ENCODE measurements at regions not wholly inside any gene's neighbourhood (a gene's known extent, or its start where the extent isn't known, plus 50 kb on each side); places are given as distances from the start of the nearest gene placed in this dataset.

DNA sequence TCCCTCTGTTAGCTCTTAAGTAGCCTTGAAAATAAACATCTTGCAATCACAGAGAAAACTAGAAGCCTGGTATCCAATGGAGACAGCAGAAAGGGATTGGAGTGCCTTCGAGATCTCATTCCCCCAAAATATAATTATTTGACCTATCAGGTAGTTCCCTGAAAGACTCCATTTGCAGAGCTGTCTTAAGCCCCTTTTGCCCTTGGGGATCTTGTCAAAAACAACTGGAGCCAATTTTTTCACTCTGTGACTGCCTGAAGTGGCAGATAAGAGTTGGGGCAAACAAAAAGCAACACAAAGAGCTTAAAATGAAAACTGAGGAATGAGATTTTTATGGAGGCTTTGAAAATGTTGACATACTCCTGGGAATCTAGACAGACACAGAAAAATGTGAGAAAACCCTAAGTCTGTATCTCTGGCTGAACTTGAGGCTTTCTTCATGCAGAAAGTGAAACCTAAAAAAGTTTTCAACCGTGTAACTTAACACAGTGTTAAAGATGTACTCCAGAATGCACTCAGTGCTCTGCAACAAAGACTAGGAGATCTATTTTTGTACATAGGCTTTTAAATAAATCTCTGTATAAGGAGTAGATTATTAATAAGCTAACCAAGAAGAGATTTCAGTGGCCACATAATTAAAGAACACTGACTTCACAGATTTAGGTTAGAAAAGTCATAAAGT is 971.1 kb upstream of the MAN1A1 start (continued):
- TF ChIP-seq, protein P1, sequence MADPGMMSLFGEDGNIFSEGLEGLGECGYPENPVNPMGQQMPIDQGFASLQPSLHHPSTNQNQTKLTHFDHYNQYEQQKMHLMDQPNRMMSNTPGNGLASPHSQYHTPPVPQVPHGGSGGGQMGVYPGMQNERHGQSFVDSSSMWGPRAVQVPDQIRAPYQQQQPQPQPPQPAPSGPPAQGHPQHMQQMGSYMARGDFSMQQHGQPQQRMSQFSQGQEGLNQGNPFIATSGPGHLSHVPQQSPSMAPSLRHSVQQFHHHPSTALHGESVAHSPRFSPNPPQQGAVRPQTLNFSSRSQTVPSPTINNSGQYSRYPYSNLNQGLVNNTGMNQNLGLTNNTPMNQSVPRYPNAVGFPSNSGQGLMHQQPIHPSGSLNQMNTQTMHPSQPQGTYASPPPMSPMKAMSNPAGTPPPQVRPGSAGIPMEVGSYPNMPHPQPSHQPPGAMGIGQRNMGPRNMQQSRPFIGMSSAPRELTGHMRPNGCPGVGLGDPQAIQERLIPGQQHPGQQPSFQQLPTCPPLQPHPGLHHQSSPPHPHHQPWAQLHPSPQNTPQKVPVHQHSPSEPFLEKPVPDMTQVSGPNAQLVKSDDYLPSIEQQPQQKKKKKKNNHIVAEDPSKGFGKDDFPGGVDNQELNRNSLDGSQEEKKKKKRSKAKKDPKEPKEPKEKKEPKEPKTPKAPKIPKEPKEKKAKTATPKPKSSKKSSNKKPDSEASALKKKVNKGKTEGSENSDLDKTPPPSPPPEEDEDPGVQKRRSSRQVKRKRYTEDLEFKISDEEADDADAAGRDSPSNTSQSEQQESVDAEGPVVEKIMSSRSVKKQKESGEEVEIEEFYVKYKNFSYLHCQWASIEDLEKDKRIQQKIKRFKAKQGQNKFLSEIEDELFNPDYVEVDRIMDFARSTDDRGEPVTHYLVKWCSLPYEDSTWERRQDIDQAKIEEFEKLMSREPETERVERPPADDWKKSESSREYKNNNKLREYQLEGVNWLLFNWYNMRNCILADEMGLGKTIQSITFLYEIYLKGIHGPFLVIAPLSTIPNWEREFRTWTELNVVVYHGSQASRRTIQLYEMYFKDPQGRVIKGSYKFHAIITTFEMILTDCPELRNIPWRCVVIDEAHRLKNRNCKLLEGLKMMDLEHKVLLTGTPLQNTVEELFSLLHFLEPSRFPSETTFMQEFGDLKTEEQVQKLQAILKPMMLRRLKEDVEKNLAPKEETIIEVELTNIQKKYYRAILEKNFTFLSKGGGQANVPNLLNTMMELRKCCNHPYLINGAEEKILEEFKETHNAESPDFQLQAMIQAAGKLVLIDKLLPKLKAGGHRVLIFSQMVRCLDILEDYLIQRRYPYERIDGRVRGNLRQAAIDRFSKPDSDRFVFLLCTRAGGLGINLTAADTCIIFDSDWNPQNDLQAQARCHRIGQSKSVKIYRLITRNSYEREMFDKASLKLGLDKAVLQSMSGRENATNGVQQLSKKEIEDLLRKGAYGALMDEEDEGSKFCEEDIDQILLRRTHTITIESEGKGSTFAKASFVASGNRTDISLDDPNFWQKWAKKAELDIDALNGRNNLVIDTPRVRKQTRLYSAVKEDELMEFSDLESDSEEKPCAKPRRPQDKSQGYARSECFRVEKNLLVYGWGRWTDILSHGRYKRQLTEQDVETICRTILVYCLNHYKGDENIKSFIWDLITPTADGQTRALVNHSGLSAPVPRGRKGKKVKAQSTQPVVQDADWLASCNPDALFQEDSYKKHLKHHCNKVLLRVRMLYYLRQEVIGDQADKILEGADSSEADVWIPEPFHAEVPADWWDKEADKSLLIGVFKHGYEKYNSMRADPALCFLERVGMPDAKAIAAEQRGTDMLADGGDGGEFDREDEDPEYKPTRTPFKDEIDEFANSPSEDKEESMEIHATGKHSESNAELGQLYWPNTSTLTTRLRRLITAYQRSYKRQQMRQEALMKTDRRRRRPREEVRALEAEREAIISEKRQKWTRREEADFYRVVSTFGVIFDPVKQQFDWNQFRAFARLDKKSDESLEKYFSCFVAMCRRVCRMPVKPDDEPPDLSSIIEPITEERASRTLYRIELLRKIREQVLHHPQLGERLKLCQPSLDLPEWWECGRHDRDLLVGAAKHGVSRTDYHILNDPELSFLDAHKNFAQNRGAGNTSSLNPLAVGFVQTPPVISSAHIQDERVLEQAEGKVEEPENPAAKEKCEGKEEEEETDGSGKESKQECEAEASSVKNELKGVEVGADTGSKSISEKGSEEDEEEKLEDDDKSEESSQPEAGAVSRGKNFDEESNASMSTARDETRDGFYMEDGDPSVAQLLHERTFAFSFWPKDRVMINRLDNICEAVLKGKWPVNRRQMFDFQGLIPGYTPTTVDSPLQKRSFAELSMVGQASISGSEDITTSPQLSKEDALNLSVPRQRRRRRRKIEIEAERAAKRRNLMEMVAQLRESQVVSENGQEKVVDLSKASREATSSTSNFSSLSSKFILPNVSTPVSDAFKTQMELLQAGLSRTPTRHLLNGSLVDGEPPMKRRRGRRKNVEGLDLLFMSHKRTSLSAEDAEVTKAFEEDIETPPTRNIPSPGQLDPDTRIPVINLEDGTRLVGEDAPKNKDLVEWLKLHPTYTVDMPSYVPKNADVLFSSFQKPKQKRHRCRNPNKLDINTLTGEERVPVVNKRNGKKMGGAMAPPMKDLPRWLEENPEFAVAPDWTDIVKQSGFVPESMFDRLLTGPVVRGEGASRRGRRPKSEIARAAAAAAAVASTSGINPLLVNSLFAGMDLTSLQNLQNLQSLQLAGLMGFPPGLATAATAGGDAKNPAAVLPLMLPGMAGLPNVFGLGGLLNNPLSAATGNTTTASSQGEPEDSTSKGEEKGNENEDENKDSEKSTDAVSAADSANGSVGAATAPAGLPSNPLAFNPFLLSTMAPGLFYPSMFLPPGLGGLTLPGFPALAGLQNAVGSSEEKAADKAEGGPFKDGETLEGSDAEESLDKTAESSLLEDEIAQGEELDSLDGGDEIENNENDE (IDR thresholded peaks at IDR 0.05; ENCODE audit: insufficient replicate concordance, low read length): no peak
- no peak for TF ChIP-seq SIRT6 (IDR thresholded peaks at IDR 0.05; ENCODE audit: low read length)
- TF ChIP-seq SP1 (IDR thresholded peaks at IDR 0.05; ENCODE audit: low read depth, low read length): no peak
- no peak for TF ChIP-seq YY1 (IDR thresholded peaks at IDR 0.05; ENCODE audit: low read depth, low read length)
- TF ChIP-seq, protein P2, sequence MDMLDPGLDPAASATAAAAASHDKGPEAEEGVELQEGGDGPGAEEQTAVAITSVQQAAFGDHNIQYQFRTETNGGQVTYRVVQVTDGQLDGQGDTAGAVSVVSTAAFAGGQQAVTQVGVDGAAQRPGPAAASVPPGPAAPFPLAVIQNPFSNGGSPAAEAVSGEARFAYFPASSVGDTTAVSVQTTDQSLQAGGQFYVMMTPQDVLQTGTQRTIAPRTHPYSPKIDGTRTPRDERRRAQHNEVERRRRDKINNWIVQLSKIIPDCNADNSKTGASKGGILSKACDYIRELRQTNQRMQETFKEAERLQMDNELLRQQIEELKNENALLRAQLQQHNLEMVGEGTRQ (IDR thresholded peaks at IDR 0.05; ENCODE audit: low read length): no peak
- TF ChIP-seq TEAD4 (IDR thresholded peaks at IDR 0.05; ENCODE audit: low read depth, low read length): no peak
- no peak for TF ChIP-seq GABPA (IDR thresholded peaks at IDR 0.05; ENCODE audit: borderline replicate concordance, insufficient read depth, low read length)
- no peak for TF ChIP-seq SP2 (IDR thresholded peaks at IDR 0.05; ENCODE audit: low read length)
